A673 (cell line): ENCODE measurements at regions not wholly inside any gene's neighbourhood (a gene's known extent, or its start where the extent isn't known, plus 50 kb on each side); places are given as distances from the start of the nearest gene placed in this dataset.

Source experiments
- BruUV-seq: library from RNA; stranded (reverse); fragments of 400-500 nt; replicated peaks from 2 replicates; lab custom pipeline; 2021; lab: Mats Ljungman, UMichigan
- CTCF ChIA-PET: fragments of 300-600 bp; sonication (Branson Sonifier 250); formaldehyde crosslinking; loops from one replicate; lab custom pipeline; 2022; ENCODE audit warnings: antibody characterized with exemption; lab: Charles Lee
- POLR2A ChIA-PET: fragments of 300-600 bp; sonication (Branson Sonifier 250); formaldehyde crosslinking; loops from one replicate; lab custom pipeline; 2022; ENCODE audit warnings: antibody characterized with exemption; ENCODE audit not compliant: low non-redundant PET; lab: Charles Lee
- DNase-seq: peaks from one replicate; pipeline ENCODE4 v3.0.0-alpha.2; 2015; ENCODE audit warnings: low spot score
- H3K27ac ChIP-seq: fragments of 200-600 bp; sonication (generic); 2 replicates; pipeline ENCODE4 v1.5.1; 2016; ENCODE audit warnings: mixed run types, low read depth, mild to moderate bottlenecking, mixed read lengths, antibody characterized with exemption, low read length; ENCODE audit not compliant: poor library complexity, severe bottlenecking
- H3K27me3 ChIP-seq: fragments of 200-600 bp; sonication (generic); replicated peaks from 2 replicates; pipeline ENCODE4 v1.6.1; 2017; ENCODE audit warnings: mixed run types, low read depth, mild to moderate bottlenecking, mixed read lengths, antibody characterized with exemption, low read length; ENCODE audit not compliant: insufficient read depth, poor library complexity
- H3K36me3 ChIP-seq: fragments of 200-600 bp; sonication (generic); 2 replicates; pipeline ENCODE4 v1.6.1; 2016; ENCODE audit warnings: mixed run types, mild to moderate bottlenecking, mixed read lengths, antibody characterized with exemption, low read length; ENCODE audit not compliant: insufficient read depth, poor library complexity, severe bottlenecking
- H3K4me1 ChIP-seq: fragments of 200-600 bp; sonication (generic); 2 replicates; pipeline ENCODE4 v1.6.1; 2017; ENCODE audit warnings: mixed run types, mild to moderate bottlenecking, mixed read lengths, antibody characterized with exemption, low read length; ENCODE audit not compliant: insufficient read depth, poor library complexity, severe bottlenecking
- H3K4me3 ChIP-seq: fragments of 200-600 bp; sonication (generic); 2 replicates; pipeline ENCODE4 v1.5.1; 2016; ENCODE audit warnings: low read depth, mixed run types, mild to moderate bottlenecking, mixed read lengths, low read length; ENCODE audit not compliant: poor library complexity, severe bottlenecking
- H3K9me3 ChIP-seq: fragments of 200-600 bp; sonication (generic); 2 replicates; pipeline ENCODE4 v1.6.1; 2016; ENCODE audit warnings: mixed run types, low read depth, mild to moderate bottlenecking, mixed read lengths, antibody characterized with exemption, low read length; ENCODE audit not compliant: poor library complexity, severe bottlenecking
- EZH2 ChIP-seq: fragments of 200-600 bp; sonication (generic); IDR thresholded peaks from 2 replicates; pipeline ENCODE4 v1.6.1; 2017; ENCODE audit warnings: borderline replicate concordance, low read depth, mild to moderate bottlenecking, mixed read lengths, antibody characterized with exemption, low read length; ENCODE audit not compliant: poor library complexity, severe bottlenecking
- intact Hi-C: fragments of 100-400 bp; cut with micrococcal nuclease; formaldehyde crosslinking; loops from one replicate; pipeline ENCODE4 v1.10.0; 2022; ENCODE audit not compliant: unreplicated experiment
- TF ChIP-seq, protein P1 (sequence below): fragments of 300-800, 200-600 bp; sonication (generic); conservative IDR thresholded peaks from 2 replicates; pipeline ENCODE4 v1.5.1; 2017; ENCODE audit warnings: low read depth, mild to moderate bottlenecking, antibody characterized with exemption, low read length, moderate library complexity, mixed read lengths

DNA sequence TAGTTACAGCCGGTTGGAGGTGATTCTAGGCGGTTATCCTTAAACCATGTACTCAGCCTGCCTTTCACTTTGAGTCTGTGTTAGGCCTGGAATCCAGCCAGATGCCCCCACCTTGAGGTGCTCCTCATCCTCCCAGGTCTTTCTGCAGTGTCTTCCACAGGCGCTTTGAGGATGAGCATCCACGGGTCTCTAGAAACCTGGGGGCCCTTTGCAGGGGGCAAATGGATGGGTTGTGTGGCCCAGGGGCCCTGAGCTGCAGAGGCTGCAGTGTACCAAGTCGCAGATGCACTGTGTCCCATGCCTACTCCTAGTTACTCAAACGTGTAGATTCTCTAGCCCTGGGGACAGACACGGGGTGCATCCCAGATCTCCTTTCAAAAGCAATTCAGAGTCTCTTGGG, 242.1 kb upstream of the IRX1 start:
- Histone ChIP-seq H3K9me3 (peaks cover 53% of the 10 kb centered on the region), H3K36me3 (no peaks in the 10 kb centered on the region), H3K27ac (no peak overlapping the region), H3K27me3 (no peaks in the 10 kb centered on the region), H3K4me1 (no peaks in the 10 kb centered on the region), H3K4me3 (no peak overlapping the region)
- no peak for DNase-seq
- intact Hi-C loops: no loop called here
- TF ChIP-seq, protein P1, sequence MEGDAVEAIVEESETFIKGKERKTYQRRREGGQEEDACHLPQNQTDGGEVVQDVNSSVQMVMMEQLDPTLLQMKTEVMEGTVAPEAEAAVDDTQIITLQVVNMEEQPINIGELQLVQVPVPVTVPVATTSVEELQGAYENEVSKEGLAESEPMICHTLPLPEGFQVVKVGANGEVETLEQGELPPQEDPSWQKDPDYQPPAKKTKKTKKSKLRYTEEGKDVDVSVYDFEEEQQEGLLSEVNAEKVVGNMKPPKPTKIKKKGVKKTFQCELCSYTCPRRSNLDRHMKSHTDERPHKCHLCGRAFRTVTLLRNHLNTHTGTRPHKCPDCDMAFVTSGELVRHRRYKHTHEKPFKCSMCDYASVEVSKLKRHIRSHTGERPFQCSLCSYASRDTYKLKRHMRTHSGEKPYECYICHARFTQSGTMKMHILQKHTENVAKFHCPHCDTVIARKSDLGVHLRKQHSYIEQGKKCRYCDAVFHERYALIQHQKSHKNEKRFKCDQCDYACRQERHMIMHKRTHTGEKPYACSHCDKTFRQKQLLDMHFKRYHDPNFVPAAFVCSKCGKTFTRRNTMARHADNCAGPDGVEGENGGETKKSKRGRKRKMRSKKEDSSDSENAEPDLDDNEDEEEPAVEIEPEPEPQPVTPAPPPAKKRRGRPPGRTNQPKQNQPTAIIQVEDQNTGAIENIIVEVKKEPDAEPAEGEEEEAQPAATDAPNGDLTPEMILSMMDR: no peak
- no peak for TF ChIP-seq EZH2
- ChIA-PET POLR2A (no interaction called here), CTCF (no interaction called here)
- BruUV-seq: no TSS peak

- DNase-seq: no peak
- Histone ChIP-seq H3K27me3 (no peaks in the 10 kb centered on the region), H3K36me3 (no peaks in the 10 kb centered on the region), H3K4me1 (no peaks in the 10 kb centered on the region), H3K9me3 (peaks cover 58% of the 10 kb centered on the region), H3K4me3 (no peak overlapping the region), H3K27ac (no peak overlapping the region)
- intact Hi-C loops: no loop called here
- CTCF ChIA-PET: no interaction called here
- POLR2A ChIA-PET: no interaction called here
- no TSS peak for BruUV-seq
- TF ChIP-seq, protein P1: no peak
- no peak for TF ChIP-seq EZH2
Observed at GRCh38 chr5:3352711-3353110, 242.9 kb upstream of the IRX1 start.

DNA sequence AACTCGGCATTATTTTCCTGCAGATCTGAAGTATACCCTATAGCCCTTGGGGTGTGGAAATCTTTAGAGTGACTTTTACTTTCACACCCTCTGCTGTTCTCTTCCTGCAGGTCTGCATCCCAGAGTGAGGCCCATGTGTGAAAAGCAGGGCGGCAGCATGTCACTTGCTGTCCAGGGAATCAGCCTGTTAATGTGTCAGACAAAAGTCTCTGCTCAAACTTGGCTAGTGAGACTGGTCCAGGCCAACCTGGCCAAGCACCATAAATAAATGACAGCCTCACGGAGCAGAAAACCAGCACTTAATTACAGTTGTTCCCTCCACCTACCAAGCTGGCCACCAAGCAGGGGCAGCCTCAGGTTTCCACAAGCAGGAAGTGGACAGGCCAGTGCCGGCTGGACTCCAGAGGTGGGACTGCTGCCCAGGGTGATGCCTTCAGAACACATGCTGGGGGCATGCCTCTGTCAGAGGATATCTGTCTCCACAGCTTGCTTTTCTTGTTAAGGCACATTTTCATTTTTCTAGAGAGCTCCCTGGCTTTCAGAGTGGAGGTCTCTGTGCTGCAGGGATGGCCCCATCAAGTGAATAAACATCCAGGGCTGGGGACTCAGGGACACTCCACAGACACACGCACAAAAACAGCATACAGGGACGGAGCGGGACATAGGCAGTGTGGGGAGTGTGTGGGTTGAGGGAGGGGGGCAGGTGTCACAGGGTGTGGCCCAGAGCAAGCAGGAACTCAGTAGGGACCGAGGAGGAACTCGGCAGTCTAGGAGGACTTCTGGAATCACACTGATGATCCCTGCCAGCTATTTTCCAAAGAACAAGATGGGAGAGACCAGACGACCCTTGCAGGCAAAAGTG, 243.8 kb upstream of the IRX1 start:
- CTCF ChIA-PET: no interaction called here
- no peak for DNase-seq

More for the DNA sequence above, 243.8 kb upstream of the IRX1 start:
- no peaks in the 10 kb centered on the region for H3K4me1 ChIP-seq
- no peaks in the 10 kb centered on the region for H3K27me3 ChIP-seq
- H3K9me3 ChIP-seq: peaks cover 62% of the 10 kb centered on the region
- intact Hi-C loops: no loop called here
- no peaks in the 10 kb centered on the region for H3K36me3 ChIP-seq
- TF ChIP-seq, protein P1: no peak
- no peak for TF ChIP-seq EZH2
- POLR2A ChIA-PET: no interaction called here
- no peak overlapping the region for H3K27ac ChIP-seq
- no peak overlapping the region for H3K4me3 ChIP-seq
- BruUV-seq: no TSS peak
